ENCODE measurements at regions not wholly inside any gene's neighbourhood (a gene's known extent, or its start where the extent isn't known, plus 50 kb on each side); places are given as distances from the start of the nearest gene placed in this dataset.
A peak's percentile ranks its signal among the peaks of the same experiment; 100 is the strongest.

DNA sequence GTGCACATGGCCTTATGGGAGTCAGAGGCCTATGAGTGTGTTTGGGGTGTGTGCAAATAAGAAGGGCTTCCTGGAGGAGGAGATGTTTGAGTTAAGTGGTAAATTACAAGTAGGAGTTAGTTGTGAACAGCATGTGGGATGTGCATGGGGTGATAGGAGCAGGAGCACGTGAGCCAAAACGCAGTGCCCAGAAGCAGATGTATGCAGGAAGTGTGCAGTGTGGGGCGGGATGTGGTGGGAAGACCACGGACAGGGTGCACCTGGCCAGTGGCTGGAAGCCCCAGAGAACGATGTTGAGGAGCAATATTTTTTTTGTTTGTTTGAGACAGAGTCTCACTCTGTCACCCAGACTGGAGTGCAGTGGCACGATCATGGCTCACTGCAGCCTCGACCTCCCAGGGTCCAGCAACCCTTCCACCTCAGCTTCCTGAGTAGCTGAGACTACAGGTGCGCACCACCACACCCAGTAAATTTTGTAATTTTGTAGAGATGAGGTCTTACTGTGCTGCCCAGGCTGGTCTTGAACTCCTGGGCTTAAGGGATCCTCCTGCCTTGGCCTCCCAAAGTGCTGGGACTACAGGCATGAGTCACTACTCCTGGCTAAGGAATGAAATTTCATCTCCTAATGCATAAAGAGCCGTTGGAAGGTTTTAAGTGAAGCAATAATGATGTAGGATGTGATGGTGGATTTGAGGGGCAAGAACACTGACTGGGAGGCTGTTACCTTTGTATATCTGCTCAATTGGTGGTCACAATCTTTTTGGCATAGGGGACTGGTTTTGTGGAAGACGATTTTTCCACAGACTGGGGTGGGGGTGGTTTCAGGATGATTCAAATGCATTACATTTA is 78.4 kb downstream of the LYZL2 start (continued):
- TF ChIP-seq DDX20 (tag; IDR thresholded peaks at IDR 0.05; ENCODE audit: low read depth) (0 out of 2 replicates have a peak, but pooled peaks have one; percentile 28), BHLHE40 (IDR thresholded peaks at IDR 0.05; ENCODE audit: low read length) (no peak), ASH1L (IDR thresholded peaks at IDR 0.05; ENCODE audit: borderline replicate concordance, low read depth, partially characterized antibody) (no peak), CHD1 (IDR thresholded peaks at IDR 0.05; ENCODE audit: low read length) (no peak), FOXK2 (conservative IDR thresholded peaks at IDR 0.05 in 1 of 2, IDR thresholded peaks at IDR 0.05 in 1 of 2; ENCODE audit: low read depth in 2 of 2) (no peak), ZNF24 (IDR thresholded peaks at IDR 0.05) (peak; percentile 30), TCF3 (CRISPR knock-in tag; IDR thresholded peaks at IDR 0.05) (no peak), TAF1 (IDR thresholded peaks at IDR 0.05; ENCODE audit: control insufficient read depth, extremely low read depth, insufficient read depth, low read length, severe bottlenecking) (no peak), ZNF785 (CRISPR knock-in tag; IDR thresholded peaks at IDR 0.05) (no peak), KAT2B (IDR thresholded peaks at IDR 0.05; ENCODE audit: low read depth, low read length) (no peak), ZNF717 (CRISPR knock-in tag; IDR thresholded peaks at IDR 0.05) (no peak), HSF4 (CRISPR knock-in tag; IDR thresholded peaks at IDR 0.05; ENCODE audit: borderline replicate concordance) (no peak), ZBTB1 (CRISPR knock-in tag; IDR thresholded peaks at IDR 0.05; ENCODE audit: borderline replicate concordance, low read depth) (no peak), SREBF2 (CRISPR knock-in tag; IDR thresholded peaks at IDR 0.05) (no peak), SIRT6 (IDR thresholded peaks at IDR 0.05; ENCODE audit: low read depth, low read length) (no peak), CBX5 (IDR thresholded peaks at IDR 0.05; ENCODE audit: borderline replicate concordance, low read depth) (no peak), TCFL5 (CRISPR knock-in tag; conservative IDR thresholded peaks at IDR 0.05) (no peak), BACH1 (tag; IDR thresholded peaks at IDR 0.05) (no peak), C11orf30 (IDR thresholded peaks at IDR 0.05; ENCODE audit: low read depth) (no peak), CBFA2T3 (IDR thresholded peaks at IDR 0.05) (0 out of 2 replicates have a peak, but pooled peaks have one; percentile 3), RFX1 (IDR thresholded peaks at IDR 0.05) (no peak), EWSR1 (IDR thresholded peaks at IDR 0.05; ENCODE audit: borderline replicate concordance, low read depth, partially characterized antibody) (no peak), HDAC8 (tag; IDR thresholded peaks at IDR 0.05) (no peak), ZNF79 (CRISPR knock-in tag; IDR thresholded peaks at IDR 0.05; ENCODE audit: low read depth) (no peak), CAMTA2 (CRISPR knock-in tag; conservative IDR thresholded peaks at IDR 0.05) (no peak)
- TF ChIP-seq, protein P1, sequence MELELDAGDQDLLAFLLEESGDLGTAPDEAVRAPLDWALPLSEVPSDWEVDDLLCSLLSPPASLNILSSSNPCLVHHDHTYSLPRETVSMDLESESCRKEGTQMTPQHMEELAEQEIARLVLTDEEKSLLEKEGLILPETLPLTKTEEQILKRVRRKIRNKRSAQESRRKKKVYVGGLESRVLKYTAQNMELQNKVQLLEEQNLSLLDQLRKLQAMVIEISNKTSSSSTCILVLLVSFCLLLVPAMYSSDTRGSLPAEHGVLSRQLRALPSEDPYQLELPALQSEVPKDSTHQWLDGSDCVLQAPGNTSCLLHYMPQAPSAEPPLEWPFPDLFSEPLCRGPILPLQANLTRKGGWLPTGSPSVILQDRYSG (tag; conservative IDR thresholded peaks at IDR 0.05; ENCODE audit: low read depth), result peak; percentile 25; the same call in 1 of the 2 replicates
- TF ChIP-seq, protein P2, sequence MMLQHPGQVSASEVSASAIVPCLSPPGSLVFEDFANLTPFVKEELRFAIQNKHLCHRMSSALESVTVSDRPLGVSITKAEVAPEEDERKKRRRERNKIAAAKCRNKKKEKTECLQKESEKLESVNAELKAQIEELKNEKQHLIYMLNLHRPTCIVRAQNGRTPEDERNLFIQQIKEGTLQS (IDR thresholded peaks at IDR 0.05), result peak; percentile 50; the same call in 1 of the 2 replicates
- TF ChIP-seq, protein P2 (CRISPR knock-in tag; conservative IDR thresholded peaks at IDR 0.05), result no peak
- TF ChIP-seq, protein P3, sequence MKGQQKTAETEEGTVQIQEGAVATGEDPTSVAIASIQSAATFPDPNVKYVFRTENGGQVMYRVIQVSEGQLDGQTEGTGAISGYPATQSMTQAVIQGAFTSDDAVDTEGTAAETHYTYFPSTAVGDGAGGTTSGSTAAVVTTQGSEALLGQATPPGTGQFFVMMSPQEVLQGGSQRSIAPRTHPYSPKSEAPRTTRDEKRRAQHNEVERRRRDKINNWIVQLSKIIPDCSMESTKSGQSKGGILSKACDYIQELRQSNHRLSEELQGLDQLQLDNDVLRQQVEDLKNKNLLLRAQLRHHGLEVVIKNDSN (CRISPR knock-in tag; IDR thresholded peaks at IDR 0.05), result no peak

Data from K562 (cell line).